ENCODE measurements at regions not wholly inside any gene's neighbourhood (a gene's known extent, or its start where the extent isn't known, plus 50 kb on each side); places are given as distances from the start of the nearest gene placed in this dataset.
"Not testable (repeated sequence)": the region's sequence is repeated elsewhere in the genome, so short reads cannot be mapped to it uniquely, and the experiment has no call there.

- intact Hi-C loops (cut with DNase I) = no loop called here
- no peaks in the 10 kb centered on the region for H3K36me3 ChIP-seq
- H3K27me3 ChIP-seq = no peaks in the 10 kb centered on the region
- H3K27ac ChIP-seq = no peak overlapping the region
- TF ChIP-seq CTCF (IDR thresholded peaks at IDR 0.05) = no peak
- no peak for DNase-seq
- H3K9ac ChIP-seq (ENCODE audit: low read depth in 2 of 2, low read length in 2 of 2) = no peak overlapping the region
- H3K4me1 ChIP-seq = no peaks in the 10 kb centered on the region
- no peaks in the 10 kb centered on the region for H3K9me3 ChIP-seq
- no peak overlapping the region for H3K4me3 ChIP-seq
Observed at GRCh38 chr4:155039162-155039561, 169.3 kb upstream of the NPY2R start.

GRCh38 chr4:155040031-155040430 lies 168.4 kb upstream of the NPY2R start:
- no peaks in the 10 kb centered on the region for H3K36me3 ChIP-seq
- H3K27me3 ChIP-seq = no peaks in the 10 kb centered on the region
- intact Hi-C loops (cut with DNase I) = no loop called here
- H3K4me1 ChIP-seq = no peaks in the 10 kb centered on the region
- H3K4me3 ChIP-seq = no peak overlapping the region
- DNase-seq = no peak
- H3K27ac ChIP-seq = no peak overlapping the region
- TF ChIP-seq CTCF (IDR thresholded peaks at IDR 0.05) = no peak
- no peak overlapping the region for H3K9ac ChIP-seq (ENCODE audit: low read depth in 2 of 2, low read length in 2 of 2)
- H3K9me3 ChIP-seq = no peaks in the 10 kb centered on the region

- DNase-seq = no peak
- Histone ChIP-seq H3K36me3 (no peaks in the 10 kb centered on the region), H3K4me1 (no peaks in the 10 kb centered on the region), H3K9me3 (no peaks in the 10 kb centered on the region), H3K9ac (ENCODE audit: low read depth in 2 of 2, low read length in 2 of 2) (no peak overlapping the region), H3K27ac (no peak overlapping the region), H3K4me3 (no peak overlapping the region), H3K27me3 (no peaks in the 10 kb centered on the region)
- no peak for TF ChIP-seq CTCF (IDR thresholded peaks at IDR 0.05)
- intact Hi-C loops (cut with DNase I) = no loop called here
Observed at GRCh38 chr4:155042014-155042413, 166.4 kb upstream of the NPY2R start.

DNA sequence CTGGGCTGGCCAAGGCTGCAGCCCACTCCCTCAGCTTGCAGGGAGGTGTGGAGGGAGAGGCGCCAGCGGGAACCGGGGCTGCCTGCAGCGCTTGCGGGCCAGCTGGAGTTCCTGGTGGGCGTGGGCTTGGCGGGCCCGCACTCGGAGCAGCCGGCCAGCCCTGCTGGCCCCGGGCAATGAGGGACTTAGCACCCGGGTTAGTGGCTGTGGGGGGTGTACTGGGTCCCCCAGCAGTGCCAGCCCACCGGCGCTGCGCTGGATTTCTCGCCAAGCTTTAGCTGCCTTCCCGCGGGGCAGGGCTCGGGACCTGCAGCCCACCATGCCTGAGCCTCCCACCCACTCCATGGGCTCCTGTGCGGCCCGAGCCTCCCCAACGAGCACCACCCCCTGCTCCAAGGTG lies 164.2 kb upstream of the NPY2R start:
- intact Hi-C loops (cut with DNase I); H3K9me3 ChIP-seq; H3K36me3 ChIP-seq; H3K9ac ChIP-seq (ENCODE audit: low read depth in 2 of 2, low read length in 2 of 2); H3K4me1 ChIP-seq; H3K4me3 ChIP-seq; H3K27me3 ChIP-seq; DNase-seq; H3K27ac ChIP-seq: not testable (repeated sequence)

- H3K9ac ChIP-seq (ENCODE audit: low read depth in 2 of 2, low read length in 2 of 2) = no peak overlapping the region
- H3K4me1 ChIP-seq = no peaks in the 10 kb centered on the region
- DNase-seq = no peak
- H3K9me3 ChIP-seq = no peaks in the 10 kb centered on the region
- H3K36me3 ChIP-seq = no peaks in the 10 kb centered on the region
- H3K4me3 ChIP-seq = no peak overlapping the region
- intact Hi-C loops (cut with DNase I) = no loop called here
- TF ChIP-seq CTCF (IDR thresholded peaks at IDR 0.05) = no peak
- H3K27me3 ChIP-seq = no peaks in the 10 kb centered on the region
- no peak overlapping the region for H3K27ac ChIP-seq
Observed at GRCh38 chr4:155047755-155048154, 160.7 kb upstream of the NPY2R start.

- H3K9me3 ChIP-seq; H3K27ac ChIP-seq; H3K36me3 ChIP-seq; H3K27me3 ChIP-seq; H3K4me1 ChIP-seq; H3K9ac ChIP-seq (ENCODE audit: low read depth in 2 of 2, low read length in 2 of 2); intact Hi-C loops (cut with DNase I); H3K4me3 ChIP-seq; DNase-seq: not testable (repeated sequence)
Observed at GRCh38 chr4:155054042-155054441, 154.4 kb upstream of the NPY2R start.

- Histone ChIP-seq H3K27ac (no peak overlapping the region), H3K4me3 (no peak overlapping the region), H3K27me3 (no peaks in the 10 kb centered on the region), H3K4me1 (no peaks in the 10 kb centered on the region), H3K36me3 (no peaks in the 10 kb centered on the region), H3K9ac (ENCODE audit: low read depth in 2 of 2, low read length in 2 of 2) (no peak overlapping the region), H3K9me3 (no peaks in the 10 kb centered on the region)
- no peak for DNase-seq
- TF ChIP-seq CTCF (IDR thresholded peaks at IDR 0.05) = no peak
- intact Hi-C loops (cut with DNase I) = no loop called here
Observed at GRCh38 chr4:155060419-155060818, 148.0 kb upstream of the NPY2R start.
